ENCODE measurements at regions not wholly inside any gene's neighbourhood (a gene's known extent, or its start where the extent isn't known, plus 50 kb on each side); places are given as distances from the start of the nearest gene placed in this dataset.

DNA sequence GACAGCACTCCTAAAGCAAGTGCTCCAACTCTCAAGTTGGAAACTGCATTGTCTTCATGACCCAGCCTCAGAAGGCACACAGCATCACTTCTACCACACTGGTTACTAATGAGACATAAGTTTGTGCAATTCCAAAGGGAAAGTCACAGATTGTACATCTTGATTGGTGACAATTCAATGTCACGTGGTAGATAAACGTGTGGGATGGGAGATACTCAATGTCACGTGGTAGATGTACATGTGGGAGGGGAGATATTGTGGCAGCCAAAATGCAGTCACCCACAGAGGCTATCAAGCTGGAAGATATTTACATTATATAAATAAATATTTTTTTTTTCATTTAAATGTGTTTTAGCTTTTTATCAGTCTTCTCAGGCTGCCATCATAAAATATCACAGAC is 393.3 kb downstream of the KIF16B start:
- TF ChIP-seq TCF7L2 (IDR thresholded peaks at IDR 0.05; ENCODE audit: low read depth, low read length) (no peak), STAT5B (CRISPR knock-in tag; IDR thresholded peaks at IDR 0.05) (no peak), YBX1 (IDR thresholded peaks at IDR 0.05) (no peak), BRCA1 (IDR thresholded peaks at IDR 0.05) (no peak), BRCA1 (CRISPR knock-in tag; IDR thresholded peaks at IDR 0.05) (no peak), CTCF (IDR thresholded peaks at IDR 0.05 in 2 of 3, conservative IDR thresholded peaks at IDR 0.05 in 1 of 3; ENCODE audit: insufficient read depth in 2 of 3, low read depth in 1 of 3, low read length in 3 of 3) (no peak)
- TF ChIP-seq, protein P1, sequence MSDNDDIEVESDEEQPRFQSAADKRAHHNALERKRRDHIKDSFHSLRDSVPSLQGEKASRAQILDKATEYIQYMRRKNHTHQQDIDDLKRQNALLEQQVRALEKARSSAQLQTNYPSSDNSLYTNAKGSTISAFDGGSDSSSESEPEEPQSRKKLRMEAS (CRISPR knock-in tag; IDR thresholded peaks at IDR 0.05): no peak

All from K562 (cell line).